ENCODE measurements at regions not wholly inside any gene's neighbourhood (a gene's known extent, or its start where the extent isn't known, plus 50 kb on each side); places are given as distances from the start of the nearest gene placed in this dataset.
"Not testable (repeated sequence)": the region's sequence is repeated elsewhere in the genome, so short reads cannot be mapped to it uniquely, and the experiment has no call there.

- DNase-seq: no peak
- in situ Hi-C loops (cut with MboI; ENCODE audit: low pct_unique_long_range_greater_than_20kb, low sequenced_read_pairs): no loop called here
Measured at GRCh38 chr14:24744641-24745040, 110.7 kb upstream of the GZMB start.

DNA sequence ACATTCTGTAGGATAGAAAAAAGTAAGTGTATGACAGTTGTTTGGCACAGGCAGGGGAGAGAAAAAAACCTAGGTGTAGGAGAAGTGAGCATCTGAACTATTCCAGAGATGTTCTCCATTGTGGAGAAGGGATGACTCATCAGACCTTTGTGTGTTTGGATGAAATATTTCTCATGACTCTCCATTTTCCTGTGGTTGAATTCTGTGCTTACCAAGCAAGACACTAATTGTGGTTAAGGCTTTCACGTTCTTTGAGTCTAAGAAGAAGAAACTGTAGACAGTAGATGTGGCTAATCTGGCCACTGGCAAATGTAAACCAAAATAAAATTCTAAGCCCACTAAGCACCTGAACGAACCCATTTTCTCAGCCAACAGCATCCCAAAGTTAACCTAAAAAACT lies 107.9 kb upstream of the GZMB start:
- in situ Hi-C loops (cut with MboI; ENCODE audit: low pct_unique_long_range_greater_than_20kb, low sequenced_read_pairs): no loop called here
- DNase-seq: no peak

GRCh38 chr14:24735984-24736630 lies 102.1 kb upstream of the GZMB start:
- in situ Hi-C loops (cut with MboI; ENCODE audit: low pct_unique_long_range_greater_than_20kb, low sequenced_read_pairs): no loop called here

DNA sequence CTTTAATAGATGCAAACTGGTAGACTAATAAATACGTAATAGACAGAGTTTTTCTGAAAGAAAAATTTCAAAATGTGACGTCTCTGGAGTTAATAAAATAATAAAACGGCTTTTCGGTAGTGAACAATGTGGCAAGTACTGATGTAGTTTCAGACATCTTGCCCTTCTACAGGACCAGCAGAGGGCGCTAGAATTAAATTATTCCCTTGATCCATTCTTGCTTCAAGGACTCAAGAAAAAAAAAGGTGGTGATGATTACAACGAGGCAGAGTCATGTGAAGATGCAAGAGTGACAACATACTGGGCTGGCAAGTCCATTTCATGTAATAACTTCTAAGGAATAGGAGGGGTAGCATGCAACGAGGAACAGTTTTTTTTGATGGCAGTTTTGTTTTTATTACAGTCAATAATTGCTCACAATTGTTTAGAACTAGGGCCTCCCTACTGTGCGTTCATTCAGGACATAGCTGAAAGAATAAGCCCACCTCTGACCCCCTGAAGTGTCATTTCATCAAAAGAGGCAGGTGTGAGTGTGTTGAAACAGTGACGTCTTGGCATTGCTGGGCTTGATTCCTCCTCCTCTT lies 101.0 kb upstream of the GZMB start:
- in situ Hi-C loops (cut with MboI; ENCODE audit: low pct_unique_long_range_greater_than_20kb, low sequenced_read_pairs): no loop called here
- DNase-seq: peak; percentile 57

More at GRCh38 chr14:24735984-24736630, 102.1 kb upstream of the GZMB start:
- DNase-seq: no peak

- DNase-seq: no peak
- in situ Hi-C loops (cut with MboI; ENCODE audit: low pct_unique_long_range_greater_than_20kb, low sequenced_read_pairs): no loop called here
Measured at GRCh38 chr14:24726480-24726879, 92.5 kb upstream of the GZMB start.

- in situ Hi-C loops (cut with MboI; ENCODE audit: low pct_unique_long_range_greater_than_20kb, low sequenced_read_pairs): no loop called here
- no peak for DNase-seq
Measured at GRCh38 chr14:24725311-24725710, 91.3 kb upstream of the GZMB start.

DNA sequence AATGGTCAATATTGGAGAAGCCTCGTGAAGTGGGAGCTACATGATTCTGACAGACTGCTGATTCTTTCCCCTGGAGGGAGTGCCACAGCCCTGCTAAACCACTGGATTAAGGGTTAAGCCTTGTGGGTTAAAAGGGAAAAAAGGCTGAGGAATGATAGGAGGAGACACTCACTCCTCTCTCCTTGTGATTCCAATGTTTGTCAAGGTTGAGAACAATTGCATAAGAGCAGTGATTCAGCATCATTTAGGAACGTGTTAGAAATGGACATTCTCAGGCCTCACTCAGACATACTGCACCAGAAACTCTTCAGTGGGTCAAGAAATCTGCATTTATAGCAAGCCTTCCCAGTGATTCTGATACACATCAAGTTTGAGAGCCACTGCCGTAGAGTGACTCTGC lies 87.8 kb upstream of the GZMB start:
- DNase-seq: no peak
- in situ Hi-C loops (cut with MboI; ENCODE audit: low pct_unique_long_range_greater_than_20kb, low sequenced_read_pairs): no loop called here

- no peak for DNase-seq
- in situ Hi-C loops (cut with MboI; ENCODE audit: low pct_unique_long_range_greater_than_20kb, low sequenced_read_pairs): no loop called here
Measured at GRCh38 chr14:24715239-24715638, 81.2 kb upstream of the GZMB start.

GRCh38 chr14:24713404-24713803 lies 79.4 kb upstream of the GZMB start:
- in situ Hi-C loops (cut with MboI; ENCODE audit: low pct_unique_long_range_greater_than_20kb, low sequenced_read_pairs): no loop called here
- no peak for DNase-seq

DNA sequence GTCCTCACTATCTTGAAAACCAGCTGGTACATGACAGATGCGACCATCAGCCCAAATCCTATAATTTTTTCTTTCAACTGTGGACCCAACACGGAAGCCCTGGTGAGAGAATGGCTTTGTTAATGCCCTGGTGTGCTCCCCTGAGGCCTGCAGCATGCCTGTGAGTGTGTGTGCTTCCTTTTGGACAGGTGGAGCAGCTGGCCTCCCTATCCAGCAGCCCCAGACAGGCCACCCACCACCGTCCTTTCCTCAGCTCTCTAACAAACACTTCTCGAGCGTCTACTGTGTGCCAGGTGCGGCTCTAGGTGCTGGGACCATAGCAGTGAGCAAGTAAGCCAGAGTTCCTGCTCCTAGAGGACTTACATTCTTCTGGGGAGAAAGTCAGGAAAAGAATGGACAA lies 78.9 kb upstream of the GZMB start:
- in situ Hi-C loops (cut with MboI; ENCODE audit: low pct_unique_long_range_greater_than_20kb, low sequenced_read_pairs): no loop called here
- DNase-seq: no peak

GRCh38 chr14:24712374-24712773 lies 78.4 kb upstream of the GZMB start:
- in situ Hi-C loops (cut with MboI; ENCODE audit: low pct_unique_long_range_greater_than_20kb, low sequenced_read_pairs): no loop called here
- DNase-seq: no peak

GRCh38 chr14:24710403-24711112 lies 76.6 kb upstream of the GZMB start:
- in situ Hi-C loops (cut with MboI; ENCODE audit: low pct_unique_long_range_greater_than_20kb, low sequenced_read_pairs): no loop called here
- peak; percentile 62 for DNase-seq

- DNase-seq: no peak
- in situ Hi-C loops (cut with MboI; ENCODE audit: low pct_unique_long_range_greater_than_20kb, low sequenced_read_pairs): no loop called here
Measured at GRCh38 chr14:24708684-24709083, 74.7 kb upstream of the GZMB start.

GRCh38 chr14:24706351-24706750 lies 72.4 kb upstream of the GZMB start:
- DNase-seq: no peak
- in situ Hi-C loops (cut with MboI; ENCODE audit: low pct_unique_long_range_greater_than_20kb, low sequenced_read_pairs): no loop called here

DNA sequence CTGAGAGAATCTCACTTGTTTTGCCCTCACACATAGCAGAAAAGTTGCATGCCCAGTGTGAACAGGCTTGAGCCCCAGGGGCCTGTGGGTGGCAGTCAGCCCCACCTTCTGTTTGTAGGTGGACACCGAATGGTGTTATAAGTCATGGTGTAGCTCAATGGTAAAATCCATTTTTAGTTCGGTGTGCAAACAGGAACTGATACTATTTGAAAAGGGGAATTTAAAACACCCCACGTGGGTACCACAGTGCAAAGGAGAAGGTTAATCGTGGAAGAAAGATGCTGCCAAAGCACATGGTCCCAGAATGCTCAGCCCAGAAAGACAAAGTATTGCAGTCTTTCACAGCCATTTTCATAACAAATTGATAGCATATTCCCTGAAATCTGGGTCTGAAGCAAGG lies 71.8 kb upstream of the GZMB start:
- in situ Hi-C loops (cut with MboI; ENCODE audit: low pct_unique_long_range_greater_than_20kb, low sequenced_read_pairs): no loop called here
- DNase-seq: no peak

GRCh38 chr14:24701062-24701461 lies 67.1 kb upstream of the GZMB start:
- in situ Hi-C loops (cut with MboI; ENCODE audit: low pct_unique_long_range_greater_than_20kb, low sequenced_read_pairs): no loop called here
- DNase-seq: no peak

- in situ Hi-C loops (cut with MboI; ENCODE audit: low pct_unique_long_range_greater_than_20kb, low sequenced_read_pairs): no loop called here
- DNase-seq: no peak
Measured at GRCh38 chr14:24700511-24700910, 66.5 kb upstream of the GZMB start.

DNA sequence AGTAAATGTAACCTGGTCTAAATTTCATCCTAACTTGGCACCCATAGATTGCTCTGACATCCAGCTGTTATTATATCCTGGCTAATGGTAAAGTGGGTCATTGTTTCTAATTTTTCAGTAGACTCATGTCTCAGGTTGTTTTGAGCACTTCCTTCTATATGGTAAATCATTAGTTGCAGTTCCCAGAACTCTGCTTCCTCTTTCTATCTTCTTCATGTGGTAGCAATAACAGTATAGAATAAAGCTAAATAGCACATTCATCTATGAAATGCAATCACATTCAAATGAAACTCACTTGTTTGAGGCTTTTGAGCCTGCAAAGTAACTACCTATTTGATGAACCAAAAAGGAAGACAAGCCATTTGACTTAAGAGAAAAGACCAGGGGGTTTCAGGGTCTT lies 65.1 kb upstream of the GZMB start:
- peak; percentile 23 for DNase-seq
- in situ Hi-C loops (cut with MboI; ENCODE audit: low pct_unique_long_range_greater_than_20kb, low sequenced_read_pairs): loop anchor here (25.0 kb wide), 1 partner anchor 362 kb away; the partner anchor contains the start of genes ADCY4 and RIPK3

- in situ Hi-C loops (cut with MboI; ENCODE audit: low pct_unique_long_range_greater_than_20kb, low sequenced_read_pairs): loop anchor here (25.0 kb wide), 1 partner anchor 359 kb away; the partner anchor contains the start of genes ADCY4 and RIPK3
Measured at GRCh38 chr14:24696280-24696920, 62.4 kb upstream of the GZMB start.

More at GRCh38 chr14:24696280-24696920, 62.4 kb upstream of the GZMB start:
- not testable (repeated sequence) for DNase-seq

All from KBM-7 (cell line).